ENCODE measurements at regions not wholly inside any gene's neighbourhood (a gene's known extent, or its start where the extent isn't known, plus 50 kb on each side); places are given as distances from the start of the nearest gene placed in this dataset.

DNA sequence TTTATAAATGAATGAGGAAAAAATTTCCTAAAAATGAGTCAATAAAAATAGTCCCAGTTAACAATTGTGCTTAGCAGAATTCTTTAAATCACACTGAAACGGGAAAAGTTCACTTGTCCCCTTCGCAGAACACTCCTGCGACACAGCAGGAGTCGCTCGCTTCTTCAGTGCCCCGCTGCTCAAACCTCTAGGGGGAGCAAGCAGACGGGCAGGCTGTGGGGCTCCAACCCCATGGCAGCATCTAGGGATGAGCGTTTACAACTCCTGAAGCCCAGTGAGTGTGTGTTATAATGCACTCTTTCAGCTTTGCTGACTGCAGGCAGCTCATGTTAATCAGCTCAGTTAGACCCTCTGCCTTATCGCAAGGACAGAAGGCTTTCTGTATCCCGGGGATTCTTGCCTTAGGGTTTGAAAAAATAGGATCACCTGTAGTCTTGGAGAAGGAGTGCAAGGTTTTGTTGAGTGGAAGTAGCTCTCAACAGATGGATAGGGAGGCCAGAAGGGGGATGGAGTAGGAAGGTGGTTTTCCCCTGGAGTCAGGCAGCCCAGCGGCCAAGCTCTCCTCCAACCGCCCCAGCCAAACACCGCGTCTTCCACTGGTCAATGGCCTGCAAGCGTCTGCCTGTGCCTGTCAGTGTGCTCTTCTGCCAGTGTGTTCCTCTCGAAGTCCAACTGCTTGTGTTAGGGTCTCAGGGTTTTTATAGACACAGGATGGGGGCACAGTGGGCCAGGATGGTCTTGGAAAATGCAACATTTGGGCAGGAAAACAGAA lies 1977.7 kb upstream of the LRRTM1 start:
- CTCF ChIA-PET: no interaction called here
- POLR2A ChIA-PET: no interaction called here
- no peak for DNase-seq (ENCODE audit: extremely low spot score)
- no peak for TF ChIP-seq CTCF (IDR thresholded peaks at IDR 0.05; ENCODE audit: control extremely low read depth, extremely low read depth, low read depth, missing control alignments)

GRCh38 chr2:82279367-82279766 lies 1974.8 kb upstream of the LRRTM1 start:
- no peak for TF ChIP-seq CTCF (IDR thresholded peaks at IDR 0.05; ENCODE audit: control extremely low read depth, extremely low read depth, low read depth, missing control alignments)
- DNase-seq (ENCODE audit: extremely low spot score): no peak
- ChIA-PET POLR2A (no interaction called here), CTCF (no interaction called here)

- POLR2A ChIA-PET: no interaction called here
- CTCF ChIA-PET: no interaction called here
These were observed 1973.9 kb upstream of the LRRTM1 start for GRCh38 chr2:82278416-82278815.

GRCh38 chr2:82275599-82275998 lies 1971.0 kb upstream of the LRRTM1 start:
- no peak for TF ChIP-seq CTCF (IDR thresholded peaks at IDR 0.05; ENCODE audit: control extremely low read depth, extremely low read depth, low read depth, missing control alignments)
- CTCF ChIA-PET: no interaction called here

More at GRCh38 chr2:82278416-82278815, 1973.9 kb upstream of the LRRTM1 start:
- DNase-seq (ENCODE audit: extremely low spot score): no peak
- TF ChIP-seq CTCF (IDR thresholded peaks at IDR 0.05; ENCODE audit: control extremely low read depth, extremely low read depth, low read depth, missing control alignments): no peak

DNA sequence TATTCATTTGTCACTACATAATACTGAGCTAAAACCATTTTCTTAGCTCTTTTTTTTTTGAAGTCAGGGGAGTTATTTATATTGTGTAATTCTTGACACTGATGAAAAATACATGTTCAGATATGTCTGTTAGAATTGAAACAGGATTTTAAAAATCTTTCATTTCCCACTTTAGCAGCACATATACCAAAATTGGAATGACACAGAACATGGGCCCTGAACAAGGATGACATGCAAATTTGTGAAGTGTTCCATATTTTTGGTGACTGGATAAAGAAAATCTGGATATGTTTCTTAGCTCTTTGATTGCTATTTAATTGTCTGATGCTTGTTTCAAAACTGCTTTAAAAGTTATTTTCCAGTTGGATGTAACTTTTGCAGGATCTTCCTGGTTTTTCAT lies 1963.9 kb upstream of the LRRTM1 start:
- CTCF ChIA-PET: interaction anchor here (1.2 to 1.4 kb wide), 2 partner anchors 9 to 123 kb away, joined by 3 to 5 read pairs; no protein-coding TSS in a partner anchor
- TF ChIP-seq CTCF (IDR thresholded peaks at IDR 0.05; ENCODE audit: control extremely low read depth, extremely low read depth, low read depth, missing control alignments): no peak
- DNase-seq (ENCODE audit: extremely low spot score): no peak
- POLR2A ChIA-PET: no interaction called here

More at GRCh38 chr2:82275599-82275998, 1971.0 kb upstream of the LRRTM1 start:
- POLR2A ChIA-PET: no interaction called here
- no peak for DNase-seq (ENCODE audit: extremely low spot score)

GRCh38 chr2:82260521-82260920 lies 1956.0 kb upstream of the LRRTM1 start:
- TF ChIP-seq CTCF (IDR thresholded peaks at IDR 0.05; ENCODE audit: control extremely low read depth, extremely low read depth, low read depth, missing control alignments): no peak
- POLR2A ChIA-PET: no interaction called here
- CTCF ChIA-PET: no interaction called here
- DNase-seq (ENCODE audit: extremely low spot score): no peak
